ENCODE measurements at regions not wholly inside any gene's neighbourhood (a gene's known extent, or its start where the extent isn't known, plus 50 kb on each side); places are given as distances from the start of the nearest gene placed in this dataset.

DNA sequence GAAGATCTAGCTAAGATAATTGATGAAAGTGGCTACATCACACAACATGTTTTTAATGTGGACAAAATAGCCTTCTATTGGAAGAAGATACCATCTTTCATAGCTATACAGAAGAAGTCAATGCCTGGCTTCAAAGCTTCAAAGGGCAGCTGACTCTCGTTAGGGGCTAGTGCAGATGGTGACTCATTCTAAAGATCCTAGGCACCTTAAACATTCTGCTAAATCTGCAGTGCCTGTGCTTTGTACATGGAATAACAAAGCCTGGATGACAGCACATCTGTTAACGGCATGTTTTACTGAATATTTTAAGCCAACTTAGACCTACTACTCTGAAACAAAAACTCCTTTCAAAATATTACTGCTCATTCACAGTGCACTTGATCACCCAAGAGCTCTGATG is 65.6 kb upstream of the USP24 start:
- TF ChIP-seq, protein P1, sequence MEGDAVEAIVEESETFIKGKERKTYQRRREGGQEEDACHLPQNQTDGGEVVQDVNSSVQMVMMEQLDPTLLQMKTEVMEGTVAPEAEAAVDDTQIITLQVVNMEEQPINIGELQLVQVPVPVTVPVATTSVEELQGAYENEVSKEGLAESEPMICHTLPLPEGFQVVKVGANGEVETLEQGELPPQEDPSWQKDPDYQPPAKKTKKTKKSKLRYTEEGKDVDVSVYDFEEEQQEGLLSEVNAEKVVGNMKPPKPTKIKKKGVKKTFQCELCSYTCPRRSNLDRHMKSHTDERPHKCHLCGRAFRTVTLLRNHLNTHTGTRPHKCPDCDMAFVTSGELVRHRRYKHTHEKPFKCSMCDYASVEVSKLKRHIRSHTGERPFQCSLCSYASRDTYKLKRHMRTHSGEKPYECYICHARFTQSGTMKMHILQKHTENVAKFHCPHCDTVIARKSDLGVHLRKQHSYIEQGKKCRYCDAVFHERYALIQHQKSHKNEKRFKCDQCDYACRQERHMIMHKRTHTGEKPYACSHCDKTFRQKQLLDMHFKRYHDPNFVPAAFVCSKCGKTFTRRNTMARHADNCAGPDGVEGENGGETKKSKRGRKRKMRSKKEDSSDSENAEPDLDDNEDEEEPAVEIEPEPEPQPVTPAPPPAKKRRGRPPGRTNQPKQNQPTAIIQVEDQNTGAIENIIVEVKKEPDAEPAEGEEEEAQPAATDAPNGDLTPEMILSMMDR (IDR thresholded peaks at IDR 0.05): no peak
- no peak for TF ChIP-seq POLR2A (IDR thresholded peaks at IDR 0.05)

Measured in testis (tissue), 2 donors.